ENCODE measurements at regions not wholly inside any gene's neighbourhood (a gene's known extent, or its start where the extent isn't known, plus 50 kb on each side); places are given as distances from the start of the nearest gene placed in this dataset.

DNA sequence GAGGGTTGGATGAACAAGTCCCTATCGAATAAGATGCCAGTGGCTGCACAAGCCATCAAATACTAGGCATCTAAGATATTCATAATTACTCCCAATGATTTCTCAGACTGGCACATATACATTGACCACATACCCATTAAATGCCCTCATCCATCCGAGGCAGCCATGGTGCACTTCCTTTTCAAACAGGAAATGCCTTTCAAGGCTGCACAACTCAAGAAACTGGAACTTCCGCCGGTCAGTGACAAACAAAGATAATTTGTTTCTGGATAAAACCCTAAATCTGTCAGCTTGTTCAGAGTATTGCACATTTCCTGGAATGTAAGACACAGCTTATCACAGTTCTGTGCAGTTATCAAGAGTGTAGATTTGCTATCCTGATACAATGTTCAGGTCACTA is 203.7 kb downstream of the RMST start:
- intact Hi-C loops (cut with DNase I): no loop called here
- no peak overlapping the region for H3K27ac ChIP-seq
- H3K36me3 ChIP-seq: no peaks in the 10 kb centered on the region
- 49% methylated on average over 4 of the region's 4 CpGs for WGBS
- no peaks in the 10 kb centered on the region for H3K4me1 ChIP-seq (replicated peaks)
- no peaks in the 10 kb centered on the region for H3K9me3 ChIP-seq
- no peak for TF ChIP-seq POLR2A (IDR thresholded peaks at IDR 0.05)
- no peak for TF ChIP-seq POLR2AphosphoS5 (IDR thresholded peaks at IDR 0.05)
- TF ChIP-seq CTCF (IDR thresholded peaks at IDR 0.05): no peak
- DNase-seq (ENCODE audit: low spot score): no peak
- no peak overlapping the region for H3K4me3 ChIP-seq
- H3K27me3 ChIP-seq (replicated peaks; ENCODE audit: insufficient read depth): no peaks in the 10 kb centered on the region

DNA sequence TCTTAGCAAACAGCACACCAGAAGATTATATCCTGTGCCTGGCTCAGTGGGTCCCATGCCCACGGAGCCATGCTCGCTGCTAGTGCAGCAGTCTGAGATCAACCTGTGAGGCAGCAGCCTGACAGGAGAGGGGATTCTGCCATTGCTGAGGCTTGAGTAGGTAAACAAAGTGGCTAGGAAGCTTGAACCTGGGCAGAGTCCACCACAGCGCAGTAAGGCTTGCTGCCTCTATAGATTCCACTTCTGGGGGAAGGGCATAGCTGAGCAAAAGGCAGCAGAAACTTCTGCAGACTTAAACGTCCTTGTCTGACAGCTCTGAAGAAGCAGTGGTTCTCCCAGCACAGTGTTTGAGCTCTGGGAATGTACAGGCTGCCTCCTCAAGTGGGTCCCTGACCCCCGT is 210.3 kb downstream of the RMST start:
- Histone ChIP-seq H3K4me3 (no peak overlapping the region), H3K27me3 (replicated peaks; ENCODE audit: insufficient read depth) (no peaks in the 10 kb centered on the region), H3K4me1 (replicated peaks) (no peaks in the 10 kb centered on the region), H3K27ac (no peak overlapping the region), H3K36me3 (no peaks in the 10 kb centered on the region), H3K9me3 (no peaks in the 10 kb centered on the region)
- TF ChIP-seq CTCF (IDR thresholded peaks at IDR 0.05): no peak
- TF ChIP-seq POLR2A (IDR thresholded peaks at IDR 0.05): no peak
- no peak for TF ChIP-seq POLR2AphosphoS5 (IDR thresholded peaks at IDR 0.05)
- intact Hi-C loops (cut with DNase I): no loop called here
- WGBS: 58% methylated on average over 5 of the region's 5 CpGs
- no peak for DNase-seq (ENCODE audit: low spot score)

DNA sequence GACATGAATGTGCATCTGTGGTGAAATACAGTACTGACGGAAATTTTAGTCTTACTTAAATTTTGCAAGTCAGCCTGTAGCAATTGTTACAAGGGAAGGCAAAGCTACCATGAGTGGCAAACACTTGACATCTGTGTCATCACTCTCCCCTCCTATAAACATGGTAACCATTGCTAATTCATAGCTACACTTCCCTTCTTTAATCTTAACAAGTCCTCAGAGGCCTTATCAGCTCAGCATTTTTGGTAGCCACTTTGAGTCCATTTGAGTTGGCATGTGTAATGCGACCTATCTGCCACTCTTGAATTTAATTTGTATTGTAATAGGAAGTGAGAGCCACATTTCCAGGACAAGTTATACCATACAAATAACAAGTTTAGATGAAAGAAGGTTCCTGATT is 218.1 kb downstream of the RMST start:
- Histone ChIP-seq H3K36me3 (no peaks in the 10 kb centered on the region), H3K4me1 (replicated peaks) (no peaks in the 10 kb centered on the region), H3K27ac (no peak overlapping the region), H3K4me3 (no peak overlapping the region), H3K27me3 (replicated peaks; ENCODE audit: insufficient read depth) (no peaks in the 10 kb centered on the region), H3K9me3 (no peaks in the 10 kb centered on the region)
- TF ChIP-seq CTCF (IDR thresholded peaks at IDR 0.05) (no peak), POLR2AphosphoS5 (IDR thresholded peaks at IDR 0.05) (no peak), POLR2A (IDR thresholded peaks at IDR 0.05) (no peak)
- whole genome bisulfite sequencing: 46% methylated on average over 2 of the region's 2 CpGs
- intact Hi-C loops (cut with DNase I): no loop called here
- no peak for DNase-seq (ENCODE audit: low spot score)

GRCh38 chr12:97681612-97682504 is 219.3 kb downstream of the RMST start:
- no peak overlapping the region for H3K27ac ChIP-seq
- TF ChIP-seq POLR2A (IDR thresholded peaks at IDR 0.05) (no peak), CTCF (IDR thresholded peaks at IDR 0.05) (no peak), POLR2AphosphoS5 (IDR thresholded peaks at IDR 0.05) (no peak)
- intact Hi-C loops (cut with DNase I): no loop called here
- no peaks in the 10 kb centered on the region for H3K27me3 ChIP-seq (replicated peaks; ENCODE audit: insufficient read depth)
- H3K4me1 ChIP-seq (replicated peaks): no peaks in the 10 kb centered on the region
- no peak for DNase-seq (ENCODE audit: low spot score)
- WGBS: 80% methylated on average over 8 of the region's 8 CpGs
- no peak overlapping the region for H3K4me3 ChIP-seq
- no peaks in the 10 kb centered on the region for H3K36me3 ChIP-seq
- H3K9me3 ChIP-seq: no peaks in the 10 kb centered on the region

DNA sequence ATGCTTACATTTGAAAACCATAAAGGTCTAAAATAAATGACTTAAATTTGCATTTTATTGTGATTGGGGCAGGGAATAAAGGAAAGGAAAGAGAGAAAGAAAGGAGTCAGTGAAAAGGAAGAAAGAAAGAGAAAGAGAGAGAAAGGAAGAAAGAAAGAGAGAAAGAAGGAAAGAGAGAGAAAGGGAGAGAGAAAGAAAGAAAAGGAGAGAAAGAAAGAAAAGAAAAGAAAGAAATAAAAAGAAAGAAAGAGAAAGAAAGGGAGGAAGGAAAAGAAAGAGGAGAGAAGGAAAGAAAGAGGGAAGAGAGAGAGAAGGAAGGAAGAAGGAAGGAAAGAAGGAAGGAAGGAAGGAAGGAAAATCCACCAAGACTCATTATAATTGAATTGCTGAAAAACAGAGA is 222.8 kb downstream of the RMST start:
- no peak for DNase-seq (ENCODE audit: low spot score)
- no peak for TF ChIP-seq CTCF (IDR thresholded peaks at IDR 0.05)
- TF ChIP-seq POLR2A (IDR thresholded peaks at IDR 0.05): no peak
- TF ChIP-seq POLR2AphosphoS5 (IDR thresholded peaks at IDR 0.05): no peak
- Histone ChIP-seq H3K27me3 (replicated peaks; ENCODE audit: insufficient read depth) (no peaks in the 10 kb centered on the region), H3K4me1 (replicated peaks) (no peaks in the 10 kb centered on the region), H3K27ac (no peak overlapping the region), H3K4me3 (no peak overlapping the region), H3K9me3 (no peaks in the 10 kb centered on the region), H3K36me3 (no peaks in the 10 kb centered on the region)
- intact Hi-C loops (cut with DNase I): no loop called here
